VCaP (cell line): ENCODE measurements at regions not wholly inside any gene's neighbourhood (a gene's known extent, or its start where the extent isn't known, plus 50 kb on each side); places are given as distances from the start of the nearest gene placed in this dataset.
A peak's percentile ranks its signal among the peaks of the same experiment; 100 is the strongest.

ENCODE experiments used
- H3K27ac ChIP-seq: fragments of 450-650 bp; 2 replicates; pipeline ENCODE4 v1.5.1; 2017
- CTCF ChIP-seq: fragments of 450-650 bp; conservative IDR thresholded peaks from 2 replicates; pipeline ENCODE4 v1.5.1; 2017; ENCODE audit warnings: mild to moderate bottlenecking, moderate library complexity

DNA sequence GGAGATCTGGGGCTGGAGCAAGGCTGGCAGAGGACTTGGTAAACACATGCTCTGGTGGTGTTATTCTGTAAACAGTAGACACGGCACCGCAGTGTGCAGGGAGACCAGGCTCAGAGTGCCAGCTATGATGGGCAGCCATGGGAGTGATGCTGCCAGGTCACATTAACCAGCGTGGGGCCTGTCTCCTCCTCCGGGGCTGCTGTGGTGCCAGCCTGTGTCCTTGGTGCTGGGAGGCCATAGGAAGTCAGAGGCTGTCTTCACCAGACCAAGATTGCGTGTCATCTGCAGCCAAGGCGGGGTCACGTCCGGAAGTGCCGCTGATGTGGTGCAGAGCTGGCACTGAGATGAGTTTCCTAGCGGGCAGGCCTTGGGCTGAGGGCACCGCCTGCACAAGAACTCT, 236.0 kb downstream of the GLRX3 start:
- TF ChIP-seq CTCF, result no peak
- peak overlapping the region; percentile 64 for H3K27ac ChIP-seq

GRCh38 chr10:130372866-130373265, 236.7 kb downstream of the GLRX3 start:
- no peak for TF ChIP-seq CTCF
- no peak overlapping the region for H3K27ac ChIP-seq

DNA sequence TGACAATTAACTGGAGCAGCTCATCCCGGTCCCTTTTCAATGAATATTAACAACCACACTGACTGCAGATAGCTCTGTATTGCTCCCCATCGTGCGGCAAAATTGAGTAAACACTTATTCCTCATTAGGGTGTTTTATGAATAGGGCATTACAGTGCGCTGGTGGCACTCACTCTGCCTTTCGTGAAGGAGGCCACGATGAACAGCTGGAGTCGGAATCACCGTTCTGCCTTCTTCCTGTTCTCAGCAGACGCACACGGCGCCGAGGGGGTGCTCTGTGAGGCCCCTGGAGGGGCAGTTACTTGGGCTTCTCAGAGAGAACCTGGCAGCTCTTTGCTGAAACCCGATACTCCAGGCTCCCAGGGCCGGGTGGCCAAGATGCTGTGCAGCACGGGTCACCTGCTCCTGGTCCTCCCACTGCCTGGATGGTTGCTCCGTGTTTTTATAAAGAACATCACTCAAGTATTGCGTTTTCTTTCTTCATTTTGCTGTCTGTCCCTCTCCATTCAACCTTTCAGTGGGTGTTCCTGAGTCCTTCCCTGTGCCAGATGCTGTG, 241.9 kb downstream of the GLRX3 start:
- TF ChIP-seq CTCF, result no peak
- H3K27ac ChIP-seq, result no peak overlapping the region

DNA sequence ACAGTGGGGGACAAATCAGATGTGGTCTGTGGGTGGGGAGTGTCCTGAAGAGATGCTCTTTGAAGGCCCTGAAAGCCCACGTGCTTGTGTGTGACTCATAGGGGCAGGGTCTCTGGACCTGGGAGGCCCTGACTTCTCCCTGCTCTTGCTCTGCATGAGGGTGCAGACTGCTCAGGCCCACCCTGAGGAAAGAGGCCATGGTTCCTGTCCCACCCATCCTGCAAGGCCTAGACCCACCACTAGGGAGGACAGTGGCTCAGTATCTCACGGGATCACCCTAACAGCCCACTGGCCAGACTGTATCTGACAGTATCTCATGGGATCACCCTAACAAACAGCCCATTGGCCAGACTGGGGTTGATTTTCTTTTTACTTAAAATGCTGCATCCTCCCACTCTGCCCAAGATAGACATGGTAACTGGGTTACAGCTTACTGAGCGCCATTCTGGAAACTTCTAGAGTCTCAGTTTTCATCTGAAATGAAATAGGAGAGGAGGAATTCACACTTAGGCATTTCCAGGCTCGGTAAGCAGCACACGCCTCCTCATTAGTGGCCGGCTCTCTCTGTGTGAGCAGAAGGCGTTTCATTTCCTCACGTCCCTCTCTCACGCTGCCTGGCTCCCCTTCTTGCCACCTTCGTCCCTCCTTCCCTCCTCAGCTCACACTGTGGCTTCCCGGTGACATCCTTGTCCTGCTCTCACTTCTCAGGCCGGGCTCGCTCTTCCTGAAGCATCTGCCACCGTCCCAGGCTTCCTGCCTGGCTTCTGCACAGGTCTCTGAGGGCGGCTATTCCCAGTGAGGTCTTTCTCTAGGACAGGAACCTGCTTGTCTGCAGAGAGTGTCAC, 242.6 kb downstream of the GLRX3 start:
- H3K27ac ChIP-seq, result no peak overlapping the region
- no peak for TF ChIP-seq CTCF

DNA sequence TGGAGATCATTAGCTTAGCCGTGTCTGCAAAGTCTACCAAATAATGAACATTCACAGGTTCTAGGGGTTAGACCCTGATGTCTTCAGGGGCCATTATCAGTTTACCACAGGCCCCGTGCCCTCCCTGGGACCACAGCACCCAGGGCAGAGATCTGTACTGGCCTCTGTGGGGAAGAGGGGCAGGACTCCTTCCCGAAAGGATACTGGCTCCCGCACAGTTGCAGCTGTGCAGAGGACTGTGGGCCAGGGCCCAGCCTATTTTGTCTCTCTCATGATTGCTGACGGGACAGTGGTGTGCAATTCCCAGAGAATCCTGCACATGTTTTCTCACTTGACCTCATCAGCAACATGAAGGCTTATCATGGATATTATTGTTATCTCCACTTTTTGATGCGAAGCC, 243.9 kb downstream of the GLRX3 start:
- TF ChIP-seq CTCF, result no peak
- H3K27ac ChIP-seq, result no peak overlapping the region

- no peak for TF ChIP-seq CTCF
- H3K27ac ChIP-seq, result no peak overlapping the region
These were observed 245.8 kb downstream of the GLRX3 start for GRCh38 chr10:130382031-130382430.

GRCh38 chr10:130387936-130388580, 251.9 kb downstream of the GLRX3 start:
- no peak for TF ChIP-seq CTCF
- H3K27ac ChIP-seq, result no peak overlapping the region
